ENCODE measurements at regions not wholly inside any gene's neighbourhood (a gene's known extent, or its start where the extent isn't known, plus 50 kb on each side); places are given as distances from the start of the nearest gene placed in this dataset.

GRCh38 chr2:145185696-145186095, 665.8 kb upstream of the ZEB2 start:
- DNase-seq (ENCODE audit: low read depth in 2 of 2) = peak in 1 of 2 donors; percentile 65

GRCh38 chr2:145184741-145185651, 665.1 kb upstream of the ZEB2 start:
- DNase-seq (ENCODE audit: low read depth in 2 of 2) = no peak

- DNase-seq (ENCODE audit: low read depth in 2 of 2) = no peak
These were observed 649.4 kb upstream of the ZEB2 start for GRCh38 chr2:145169285-145169684.

GRCh38 chr2:145168091-145168490, 648.2 kb upstream of the ZEB2 start:
- no peak for DNase-seq (ENCODE audit: low read depth in 2 of 2)

DNA sequence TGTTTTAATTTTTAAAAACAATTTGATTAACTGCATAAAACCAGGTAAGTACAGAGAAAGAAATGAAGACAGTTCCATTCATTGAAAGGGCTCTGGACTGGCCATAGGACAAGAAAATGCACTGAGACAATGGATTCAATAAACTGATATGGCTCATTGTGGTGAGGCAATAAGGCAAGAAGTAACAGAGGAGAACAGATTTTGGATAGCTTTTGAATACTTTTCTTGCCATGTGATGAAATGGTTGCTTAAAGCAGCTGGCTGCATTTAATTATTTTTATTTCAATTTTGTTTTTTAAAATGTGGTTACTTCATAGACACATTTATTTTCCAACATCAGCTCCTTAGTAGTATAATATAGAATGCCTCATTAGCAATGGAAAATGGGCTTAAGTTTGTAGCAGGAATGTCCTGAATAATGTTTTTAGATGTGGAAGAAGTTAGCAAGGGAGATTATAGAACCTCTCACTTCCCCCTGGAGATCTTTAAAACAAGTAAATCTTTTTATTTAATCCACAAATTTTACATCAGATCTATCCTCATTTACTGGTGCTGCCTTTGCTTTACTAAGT, 646.9 kb upstream of the ZEB2 start:
- DNase-seq (ENCODE audit: low read depth in 2 of 2) = no peak

- peak; percentile 8 to 9 for DNase-seq (ENCODE audit: low read depth in 2 of 2)
These were observed 641.7 kb upstream of the ZEB2 start for GRCh38 chr2:145161656-145162055.

GRCh38 chr2:145160855-145161254, 640.9 kb upstream of the ZEB2 start:
- no peak for DNase-seq (ENCODE audit: low read depth in 2 of 2)

GRCh38 chr2:145159676-145160075, 639.8 kb upstream of the ZEB2 start:
- peak in 1 of 2 donors; percentile 1 for DNase-seq (ENCODE audit: low read depth in 2 of 2)

- DNase-seq (ENCODE audit: low read depth in 2 of 2) = peak; percentile 30 to 59
These were observed 638.0 kb upstream of the ZEB2 start for GRCh38 chr2:145157741-145158591.

GRCh38 chr2:145157036-145157675, 637.2 kb upstream of the ZEB2 start:
- DNase-seq (ENCODE audit: low read depth in 2 of 2) = no peak

GRCh38 chr2:145156199-145156598, 636.3 kb upstream of the ZEB2 start:
- no peak for DNase-seq (ENCODE audit: low read depth in 2 of 2)

DNA sequence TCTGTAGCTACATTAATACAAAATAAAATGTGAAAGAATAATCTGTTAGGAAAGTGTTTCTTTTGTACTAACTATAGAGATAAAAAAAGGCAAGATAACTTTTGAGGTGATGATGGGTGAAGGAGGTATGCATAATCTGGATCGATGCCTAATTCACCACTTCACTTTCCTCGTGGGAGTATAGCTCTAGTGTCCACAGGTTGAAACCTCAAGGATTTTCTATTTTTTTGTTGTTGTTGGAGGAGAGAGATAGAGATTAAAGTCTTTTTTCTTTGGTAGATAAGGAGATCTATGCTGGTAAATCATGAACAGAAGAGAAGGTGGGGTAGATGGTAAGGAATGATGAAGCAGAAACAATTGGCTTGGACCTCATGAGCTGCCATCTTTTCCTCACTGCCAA, 635.3 kb upstream of the ZEB2 start:
- no peak for DNase-seq (ENCODE audit: low read depth in 2 of 2)

DNA sequence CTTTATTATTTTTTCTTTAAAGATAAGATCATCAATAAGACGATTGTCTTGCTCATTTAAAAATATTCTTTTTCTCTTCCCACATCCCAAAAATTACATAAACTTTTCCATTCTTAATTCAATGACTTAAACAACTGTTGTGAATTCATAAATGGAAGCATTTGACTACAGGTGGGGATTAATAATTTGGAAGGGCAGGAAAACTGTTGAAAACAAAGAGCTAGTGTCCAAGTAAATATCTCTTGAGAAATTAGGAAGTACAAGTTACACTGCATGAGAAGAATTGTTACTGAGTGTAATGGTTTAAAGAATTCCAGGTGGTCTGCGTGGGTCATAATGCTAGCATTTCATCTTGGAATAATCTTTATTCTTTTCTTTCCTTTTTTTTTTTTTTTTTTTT, 634.8 kb upstream of the ZEB2 start:
- no peak for DNase-seq (ENCODE audit: low read depth in 2 of 2)

GRCh38 chr2:145146691-145147090, 626.8 kb upstream of the ZEB2 start:
- DNase-seq (ENCODE audit: low read depth in 2 of 2) = no peak

GRCh38 chr2:145144131-145144728, 624.3 kb upstream of the ZEB2 start:
- DNase-seq (ENCODE audit: low read depth in 2 of 2) = no peak

DNA sequence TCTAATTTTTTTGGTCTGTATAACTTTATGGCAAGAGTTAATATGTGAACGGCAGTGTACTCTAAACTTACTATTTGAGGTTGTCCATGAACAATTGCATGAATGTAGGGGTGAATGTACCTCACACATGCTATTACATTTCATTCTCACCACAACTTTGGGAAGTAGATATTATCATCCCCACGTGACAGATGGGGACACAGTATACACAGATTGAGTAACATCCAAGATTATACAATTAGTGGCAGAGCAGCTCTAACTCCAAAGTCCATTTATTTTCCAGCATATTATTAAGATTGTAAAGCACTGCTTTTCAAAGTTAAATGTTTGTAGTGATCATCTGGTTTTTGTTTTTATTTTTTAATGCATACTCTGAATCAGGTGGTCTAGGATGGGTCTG, 622.1 kb upstream of the ZEB2 start:
- DNase-seq (ENCODE audit: low read depth in 2 of 2) = no peak

- DNase-seq (ENCODE audit: low read depth in 2 of 2) = no peak
These were observed 620.7 kb upstream of the ZEB2 start for GRCh38 chr2:145140658-145141057.

DNA sequence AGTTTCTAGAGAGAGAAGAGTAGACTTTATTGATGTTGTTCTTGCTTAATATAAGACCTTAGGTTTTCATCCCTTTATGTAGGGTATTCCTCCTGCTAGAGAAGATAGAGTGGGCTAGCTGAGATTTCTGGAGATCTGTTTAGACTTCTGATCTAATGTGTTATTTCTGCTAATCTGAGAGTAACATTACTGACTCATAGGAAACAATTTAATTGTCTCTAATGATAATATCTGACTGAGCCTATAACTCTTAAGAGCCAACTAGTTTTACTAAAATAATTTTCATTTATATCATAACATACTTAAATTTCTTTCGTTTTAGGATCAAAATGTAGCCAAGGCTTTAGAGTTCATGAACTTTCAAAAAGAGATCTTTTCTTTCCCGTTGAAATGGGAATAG, 618.7 kb upstream of the ZEB2 start:
- no peak for DNase-seq (ENCODE audit: low read depth in 2 of 2)

GRCh38 chr2:145137901-145138300, 618.0 kb upstream of the ZEB2 start:
- DNase-seq (ENCODE audit: low read depth in 2 of 2) = no peak

- DNase-seq (ENCODE audit: low read depth in 2 of 2) = no peak
These were observed 617.3 kb upstream of the ZEB2 start for GRCh38 chr2:145137211-145137610.

DNA sequence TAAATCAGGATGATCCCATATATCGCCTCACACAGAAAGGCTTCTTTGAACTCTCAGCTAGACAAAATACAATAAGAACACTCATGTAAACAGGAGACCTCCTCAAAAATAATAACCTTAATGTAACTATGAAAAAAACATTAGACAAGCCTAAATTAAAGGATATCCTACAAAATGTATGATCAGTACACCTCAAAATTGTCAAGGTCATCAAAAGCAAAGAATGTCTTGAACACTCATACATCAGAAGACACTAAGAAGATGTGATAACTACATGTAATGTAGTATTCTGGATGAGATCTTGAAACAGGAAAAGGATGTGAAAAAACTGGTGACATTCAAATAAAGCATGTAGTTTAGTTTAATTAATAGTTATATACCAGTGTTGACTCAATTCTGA, 616.8 kb upstream of the ZEB2 start:
- DNase-seq (ENCODE audit: low read depth in 2 of 2) = no peak

Measured in lung microvascular endothelial cell (primary cell).